NCI-H1417 treated with DMSO at 0.1 percent for 48 hours (cell line): ENCODE measurements at regions not wholly inside any gene's neighbourhood (a gene's known extent, or its start where the extent isn't known, plus 50 kb on each side); places are given as distances from the start of the nearest gene placed in this dataset.
"Not testable (repeated sequence)": the region's sequence is repeated elsewhere in the genome, so short reads cannot be mapped to it uniquely, and the experiment has no call there.

Experiments
- DNase-seq: peaks from one replicate; lab custom pipeline; 2025; lab: John Stamatoyannopoulos, UW

DNA sequence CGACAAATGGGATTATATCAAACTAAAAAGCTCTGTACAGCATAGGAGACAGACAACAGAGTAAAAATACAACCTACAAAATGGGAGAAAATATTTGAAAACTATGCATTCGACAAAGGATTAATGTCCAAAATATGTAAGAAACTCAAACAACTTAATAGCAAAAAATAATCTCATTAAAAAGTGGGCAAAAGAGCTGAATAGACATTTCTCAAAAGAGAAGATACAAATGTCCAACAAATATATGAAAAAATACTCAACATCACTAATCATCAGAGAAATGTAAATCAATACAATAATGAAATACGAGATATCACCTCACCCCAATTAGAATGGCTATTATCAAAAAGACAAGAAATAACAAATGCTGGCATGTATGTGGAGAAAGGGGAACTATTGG, 272.9 kb downstream of the KLHL13 start:
- no peak for DNase-seq

DNA sequence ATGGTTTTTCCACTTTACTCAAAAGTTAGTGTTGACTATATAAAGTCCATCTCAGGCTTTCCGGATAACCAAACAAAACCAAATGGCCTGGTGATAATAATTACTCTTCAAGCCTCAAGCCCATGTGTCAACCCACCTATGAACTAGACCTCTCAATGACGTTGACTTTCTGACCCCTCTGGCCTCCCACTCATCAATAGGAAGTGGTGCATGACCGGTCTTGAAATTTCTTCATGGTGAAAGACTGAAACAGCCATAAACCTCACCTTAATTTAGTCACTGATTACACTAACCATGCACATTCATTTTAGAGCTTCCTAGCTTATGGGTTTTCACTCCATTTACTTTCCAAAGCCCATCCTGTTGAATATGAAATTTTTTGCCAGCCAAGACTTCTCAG, 276.0 kb downstream of the KLHL13 start:
- DNase-seq = no peak

DNA sequence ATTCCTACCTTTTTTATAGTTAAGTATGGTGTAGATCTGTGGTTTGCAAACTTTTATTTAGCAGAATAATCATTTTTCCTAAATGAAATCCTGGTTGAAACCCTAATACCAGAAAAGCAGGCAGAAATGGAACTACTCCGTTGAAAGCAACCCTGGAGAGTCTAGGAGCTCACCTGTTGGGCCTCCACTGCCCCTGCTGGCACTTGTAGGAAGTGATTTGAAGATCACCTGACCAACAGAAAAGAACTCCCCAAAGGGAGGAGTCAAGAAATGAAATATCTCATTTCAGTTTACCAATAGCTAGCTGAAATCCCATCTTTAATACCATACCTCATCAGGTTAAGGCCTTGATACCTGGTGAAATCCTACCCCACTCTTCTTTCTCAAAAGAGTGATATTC, 277.1 kb downstream of the KLHL13 start:
- DNase-seq = no peak

DNA sequence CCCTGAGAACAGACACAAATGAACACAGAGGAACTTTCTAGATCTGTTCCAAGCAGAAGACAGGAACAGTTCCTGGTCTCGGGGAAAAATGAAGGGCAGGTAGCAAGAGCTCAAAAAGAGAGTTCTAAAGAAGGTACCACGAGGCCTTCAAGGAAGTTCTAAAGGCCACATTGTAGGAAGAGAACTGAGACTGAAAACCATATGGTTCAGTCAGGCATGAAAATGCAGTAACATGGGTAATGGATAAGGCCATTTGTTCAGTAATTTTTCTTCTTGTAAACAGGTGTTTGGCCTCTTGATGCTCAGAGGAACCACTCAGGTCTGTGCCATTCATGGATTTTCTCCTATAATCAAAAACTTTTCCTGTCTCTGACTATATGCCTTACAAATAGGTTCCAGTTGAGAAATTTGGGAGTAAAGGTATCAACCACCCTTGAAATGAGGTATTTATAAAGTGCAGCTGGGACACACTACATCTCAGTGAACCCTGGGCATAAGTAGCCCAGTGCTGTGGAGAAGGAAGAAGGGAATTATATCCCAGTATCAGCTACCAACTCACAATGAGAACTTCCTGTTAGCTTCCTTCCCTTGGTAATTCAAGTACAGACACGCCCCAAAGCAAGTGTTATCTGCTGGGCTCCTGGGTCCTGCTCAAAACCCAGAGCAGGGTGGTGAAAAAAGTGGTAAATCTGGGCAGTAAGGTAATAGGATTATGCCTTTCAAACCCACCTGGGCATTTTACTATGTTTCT, 277.9 kb downstream of the KLHL13 start:
- DNase-seq = no peak

DNA sequence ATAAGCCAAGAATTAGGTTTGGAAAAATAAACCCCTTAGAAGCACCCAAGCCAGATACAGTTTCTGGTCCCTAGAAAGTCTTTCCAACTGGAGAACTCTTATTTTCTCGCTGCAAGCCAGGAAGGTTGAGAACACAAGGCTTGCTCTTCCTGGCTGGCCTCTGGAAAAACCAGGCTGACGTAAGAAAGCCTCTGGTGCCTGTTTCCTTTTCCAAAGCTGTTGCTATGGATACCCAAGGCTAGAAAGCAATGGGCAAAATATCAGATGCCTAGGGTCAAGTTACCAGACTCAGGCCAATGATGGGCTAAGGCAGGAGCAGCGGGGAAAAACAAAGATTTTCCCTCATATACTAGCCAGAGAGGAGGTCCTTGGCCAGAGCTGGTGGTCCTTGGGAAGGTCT, 281.6 kb downstream of the KLHL13 start:
- no peak for DNase-seq

DNA sequence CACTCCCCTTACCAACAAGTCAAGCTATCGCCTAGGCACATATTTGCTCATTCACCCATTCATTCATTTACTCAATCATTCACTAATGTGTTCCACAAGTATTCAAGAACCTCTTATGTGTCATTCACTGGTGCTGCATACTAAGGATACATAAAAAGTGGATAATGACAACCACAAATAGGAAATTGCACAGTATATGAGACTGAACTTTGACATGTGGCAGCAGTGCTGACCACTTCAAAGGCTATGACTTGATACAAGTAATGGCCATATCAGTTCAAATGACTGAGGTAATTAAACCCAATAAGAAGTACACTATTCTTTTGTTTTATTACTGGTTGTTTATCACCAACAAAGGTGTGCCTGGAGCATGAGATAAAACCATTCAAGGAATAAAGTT, 282.5 kb downstream of the KLHL13 start:
- no peak for DNase-seq

DNA sequence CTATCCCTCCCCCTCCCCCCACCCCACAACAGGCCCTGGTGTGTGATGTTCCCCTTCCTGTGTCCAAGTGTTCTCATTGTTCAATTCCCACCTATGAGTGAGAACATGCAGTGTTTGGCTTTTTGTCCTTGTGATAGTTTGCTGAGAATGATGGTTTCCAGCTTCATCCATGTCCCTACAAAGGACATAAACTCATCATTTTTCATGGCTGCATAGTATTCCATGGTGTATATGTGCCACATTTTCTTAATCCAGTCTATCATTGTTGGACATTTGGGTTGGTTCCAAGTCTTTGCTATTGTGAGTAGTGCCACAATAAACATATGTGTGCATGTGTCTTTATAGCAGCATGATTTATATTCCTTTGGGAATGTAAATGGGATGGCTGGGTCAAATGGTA, 295.1 kb downstream of the KLHL13 start:
- DNase-seq = not testable (repeated sequence)

DNA sequence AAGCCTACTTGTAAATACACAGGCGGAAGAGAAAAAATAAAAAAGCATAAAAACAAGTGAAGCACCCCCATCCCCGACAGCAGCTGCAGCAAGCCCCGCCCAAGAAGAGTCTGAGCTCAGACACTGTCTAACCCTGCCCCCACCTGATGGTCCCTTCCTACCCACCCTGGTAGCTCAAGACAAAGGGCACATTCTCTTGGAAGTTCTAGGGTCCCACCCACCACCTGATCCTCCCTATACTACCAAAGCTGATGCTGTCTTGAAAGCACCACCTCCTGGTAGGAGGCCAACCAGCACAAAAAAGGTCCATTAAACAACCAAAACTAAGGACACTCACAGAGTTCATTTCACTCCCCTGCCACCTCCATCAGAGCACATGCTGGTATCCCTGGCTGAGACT, 308.2 kb downstream of the KLHL13 start:
- DNase-seq = no peak

DNA sequence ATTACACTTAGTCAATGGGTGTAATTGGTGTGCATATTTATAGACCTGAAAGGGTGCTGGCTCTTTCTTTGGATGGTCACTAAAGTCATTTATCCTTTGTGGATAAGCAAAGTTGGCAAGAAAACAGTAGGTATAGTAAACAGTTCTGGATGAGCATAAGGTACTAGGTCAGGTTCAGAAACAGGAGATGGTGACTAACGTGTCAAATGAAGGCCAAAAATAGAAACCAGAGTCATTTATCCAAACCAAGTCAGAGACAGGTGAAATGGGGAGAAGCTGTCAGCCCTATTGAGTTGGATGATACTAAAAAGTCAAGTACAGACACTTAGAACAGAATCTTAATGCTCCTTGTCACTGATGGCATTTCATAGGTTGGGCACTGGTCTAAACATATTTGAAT, 313.1 kb downstream of the KLHL13 start:
- no peak for DNase-seq

DNA sequence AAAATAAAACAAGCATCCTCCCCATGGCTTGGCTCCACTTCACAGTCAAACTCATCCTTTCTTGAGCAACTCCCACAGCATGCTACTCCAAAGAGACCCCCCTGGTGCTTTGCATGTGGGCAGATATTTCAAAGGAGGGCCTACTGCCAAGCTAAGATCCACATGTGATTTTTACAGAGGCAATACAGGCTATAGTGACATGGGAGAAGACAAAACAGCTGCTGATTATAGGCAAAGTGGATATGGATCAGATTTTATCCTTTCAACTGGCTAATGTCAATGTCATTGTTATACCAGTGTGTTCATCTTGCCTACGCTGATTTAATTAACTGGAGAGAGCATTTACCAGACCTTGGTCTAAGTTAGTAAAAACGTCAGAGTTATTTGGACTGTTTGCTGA, 328.3 kb downstream of the KLHL13 start:
- no peak for DNase-seq

DNA sequence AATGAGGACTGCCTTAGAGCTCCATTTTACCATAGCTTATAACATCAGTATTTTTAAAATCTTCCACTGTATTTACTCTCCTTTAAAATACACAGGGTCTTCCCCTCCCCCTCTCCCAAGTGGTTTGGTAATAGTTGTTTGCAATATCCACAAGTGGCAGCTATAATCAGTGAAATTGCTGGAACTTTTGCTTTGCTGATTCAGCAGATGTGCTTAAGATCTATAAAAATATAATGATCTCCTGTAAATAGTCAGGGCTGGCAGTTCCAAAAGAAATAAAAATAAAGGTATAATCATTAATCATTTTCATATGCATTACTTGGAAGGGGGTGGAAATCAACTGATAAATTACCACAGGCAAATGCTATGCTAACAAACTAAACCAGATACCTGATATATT, 345.2 kb downstream of the KLHL13 start:
- DNase-seq = no peak

DNA sequence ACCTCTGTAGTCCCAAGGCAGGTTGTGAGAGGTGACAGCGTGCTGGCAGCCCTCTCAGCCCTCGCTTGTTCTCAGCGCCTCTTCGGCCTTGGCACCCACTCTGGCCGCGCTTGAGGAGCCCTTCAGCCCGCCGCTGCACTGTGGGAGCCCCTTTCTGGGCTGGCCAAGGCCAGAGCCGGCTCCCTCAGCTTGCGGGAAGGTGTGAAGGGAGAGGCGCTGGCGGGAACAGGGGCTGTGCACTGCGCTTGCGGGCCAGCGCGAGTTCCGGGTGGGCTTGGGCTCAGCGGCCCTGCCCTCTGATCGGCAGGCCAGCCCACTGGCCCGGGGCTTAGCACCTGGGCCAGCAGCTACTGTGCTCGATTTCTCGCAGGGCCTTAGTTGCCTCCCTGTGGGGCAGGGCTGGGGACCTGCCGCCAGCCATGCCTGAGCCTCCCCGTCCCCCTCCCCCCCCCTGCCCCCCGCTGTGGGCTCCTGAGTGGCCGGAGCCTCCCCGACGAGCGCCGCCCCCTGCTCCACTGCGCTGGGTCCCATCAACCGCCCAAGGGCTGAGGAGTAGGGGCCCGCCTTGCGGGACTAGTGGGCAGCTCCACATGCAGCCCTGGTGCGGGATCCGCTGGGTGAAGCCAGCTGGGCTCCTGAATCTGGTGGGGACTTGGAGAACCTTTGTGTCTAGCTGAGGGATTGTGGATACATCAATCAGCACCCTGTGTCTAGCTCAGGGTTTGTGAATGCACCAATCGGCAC, 347.6 kb downstream of the KLHL13 start:
- DNase-seq = no peak

DNA sequence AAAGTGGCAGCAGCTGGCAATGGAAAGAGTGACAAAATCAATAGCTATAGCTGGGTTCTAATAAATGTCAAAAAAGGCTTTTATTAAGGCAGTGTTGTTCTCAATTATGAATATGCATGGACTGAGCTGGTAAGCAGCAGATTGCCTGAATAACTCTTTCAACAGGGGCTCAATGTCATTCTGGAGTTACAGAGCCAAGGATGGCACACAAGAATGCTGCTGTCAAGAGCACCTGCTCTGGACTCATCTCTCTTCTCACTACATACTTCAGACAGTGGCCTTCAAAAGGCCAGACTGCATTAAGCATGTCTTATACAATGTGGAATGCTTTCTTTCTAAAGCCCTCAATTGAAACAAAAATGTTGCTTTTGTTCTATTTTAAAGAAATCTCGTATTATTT, 351.4 kb downstream of the KLHL13 start:
- no peak for DNase-seq

DNA sequence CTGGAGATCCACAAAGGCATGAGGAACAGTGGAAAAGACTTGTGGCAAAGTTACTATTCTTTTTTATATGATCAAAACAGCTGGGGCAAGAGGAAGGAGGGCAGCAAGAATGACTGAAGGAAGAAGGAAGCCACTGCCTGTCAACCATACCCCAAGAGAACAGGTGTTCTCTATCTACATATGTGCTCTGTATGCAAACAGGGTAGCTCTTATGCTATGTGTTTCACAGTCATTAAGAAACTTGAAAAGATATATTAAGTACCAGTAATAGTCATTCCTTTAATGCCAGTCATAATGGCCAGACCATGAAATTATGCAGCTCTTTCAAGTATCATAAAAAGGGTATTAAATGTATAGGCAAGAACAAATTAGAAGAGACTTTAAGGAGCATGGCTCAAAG, 363.9 kb downstream of the KLHL13 start:
- no peak for DNase-seq

DNA sequence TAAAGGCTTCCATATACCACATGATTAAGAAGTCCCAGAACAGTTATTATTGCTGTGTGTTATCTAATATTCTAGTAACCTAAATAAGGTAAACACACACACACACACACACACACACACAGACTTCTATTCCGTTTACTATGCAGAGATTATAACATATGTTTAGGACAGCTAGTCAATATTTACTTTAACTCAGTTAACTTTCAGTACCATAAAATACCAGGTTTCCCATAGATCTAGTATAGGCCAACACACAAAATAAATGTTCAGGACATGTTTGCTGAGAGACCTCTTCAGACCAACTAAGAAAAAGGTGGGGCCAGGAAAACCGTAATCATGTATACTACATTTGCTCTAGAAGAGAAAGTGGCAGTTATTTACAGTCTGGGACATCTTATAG, 365.5 kb downstream of the KLHL13 start:
- no peak for DNase-seq

DNA sequence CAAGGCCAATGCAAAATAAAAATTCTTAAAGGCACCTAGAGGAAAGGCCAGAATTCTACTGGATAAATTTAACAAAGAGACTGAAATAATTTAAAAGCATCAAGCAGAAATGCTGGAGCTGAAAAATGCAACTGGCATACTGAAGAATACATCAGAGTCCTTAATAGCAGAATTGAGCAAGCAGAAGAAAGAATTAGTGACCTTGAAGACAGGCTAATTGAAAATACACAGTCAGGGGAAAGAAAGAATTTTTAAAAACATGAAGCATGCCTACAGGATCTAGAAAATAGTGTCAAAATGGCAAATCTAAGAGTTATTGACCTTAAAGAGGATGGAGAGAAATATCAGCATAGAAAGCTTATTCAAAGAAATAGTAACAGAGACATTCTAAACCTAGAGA, 371.7 kb downstream of the KLHL13 start:
- DNase-seq = no peak

DNA sequence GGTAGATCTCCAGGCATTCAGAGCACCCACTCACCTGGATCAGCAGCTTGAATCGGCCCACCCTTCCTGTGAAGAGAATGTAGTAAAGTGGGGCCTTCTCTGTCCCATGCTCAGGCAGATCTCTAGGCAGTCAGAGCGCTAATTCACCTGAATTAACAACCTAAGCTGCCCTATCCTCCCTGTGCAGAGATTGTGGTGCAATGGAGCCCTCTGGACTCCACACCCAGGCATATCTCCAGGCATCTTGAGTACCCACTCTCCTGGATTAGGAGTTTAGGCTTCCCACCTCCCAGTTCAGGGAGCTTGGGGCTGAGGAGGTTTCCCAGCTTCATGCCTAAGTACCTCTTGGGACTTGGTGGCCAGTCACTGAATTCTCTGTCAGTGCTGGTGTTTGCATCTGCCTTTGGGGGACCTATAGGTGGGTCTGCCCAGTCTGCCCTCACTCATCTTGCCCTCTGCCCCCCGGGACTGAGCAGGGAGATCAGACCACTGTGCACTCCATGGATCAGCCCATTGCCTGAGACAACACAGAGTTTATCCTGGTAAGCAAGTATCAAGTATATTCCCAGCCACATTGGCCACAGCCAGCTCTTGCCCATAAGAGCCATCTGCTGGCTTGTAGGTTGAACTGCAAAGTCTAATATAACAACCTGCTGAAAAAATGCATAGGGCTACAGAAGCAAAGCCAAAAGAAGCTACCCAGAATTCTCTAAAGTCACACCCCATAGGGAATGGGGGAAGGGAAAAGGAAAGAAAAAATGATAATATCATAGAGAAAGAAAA, 372.9 kb downstream of the KLHL13 start:
- no peak for DNase-seq

DNA sequence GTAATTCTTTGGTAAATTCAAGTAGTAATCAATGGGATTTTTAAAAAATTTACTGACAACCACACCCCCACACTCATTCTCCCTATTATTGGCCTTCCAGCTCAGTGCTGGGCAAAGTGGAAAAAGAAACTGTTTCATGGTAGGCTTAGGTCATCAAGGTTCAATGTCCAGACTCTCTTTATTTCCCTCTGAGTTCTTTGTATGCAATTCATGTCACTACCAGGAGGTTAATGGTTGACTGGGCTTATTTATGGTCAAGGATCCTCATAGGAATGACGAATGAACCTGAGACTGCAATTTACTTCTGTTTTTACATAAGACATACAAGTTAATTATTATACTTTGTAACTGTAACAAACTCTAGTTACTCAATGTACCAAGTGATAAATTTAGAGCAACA, 403.2 kb downstream of the KLHL13 start:
- no peak for DNase-seq

DNA sequence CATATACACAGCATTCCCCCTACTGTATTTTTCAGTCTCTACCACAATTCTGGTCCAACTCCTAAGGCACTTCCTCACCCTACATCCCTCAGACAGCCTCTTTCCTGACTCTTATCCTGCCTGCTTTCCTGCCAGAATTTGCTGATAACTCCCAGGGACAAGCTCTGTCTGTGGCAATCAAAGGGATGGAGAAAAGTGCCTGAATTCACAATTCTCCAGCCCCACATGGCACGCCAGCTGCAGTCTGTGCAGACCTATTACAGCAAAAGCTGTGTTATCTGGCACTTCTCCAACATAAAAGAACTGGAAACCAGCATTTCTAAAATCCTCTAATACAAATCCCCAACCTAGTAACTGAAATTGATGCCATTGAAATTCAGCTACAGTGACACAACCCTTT, 404.8 kb downstream of the KLHL13 start:
- DNase-seq = no peak

DNA sequence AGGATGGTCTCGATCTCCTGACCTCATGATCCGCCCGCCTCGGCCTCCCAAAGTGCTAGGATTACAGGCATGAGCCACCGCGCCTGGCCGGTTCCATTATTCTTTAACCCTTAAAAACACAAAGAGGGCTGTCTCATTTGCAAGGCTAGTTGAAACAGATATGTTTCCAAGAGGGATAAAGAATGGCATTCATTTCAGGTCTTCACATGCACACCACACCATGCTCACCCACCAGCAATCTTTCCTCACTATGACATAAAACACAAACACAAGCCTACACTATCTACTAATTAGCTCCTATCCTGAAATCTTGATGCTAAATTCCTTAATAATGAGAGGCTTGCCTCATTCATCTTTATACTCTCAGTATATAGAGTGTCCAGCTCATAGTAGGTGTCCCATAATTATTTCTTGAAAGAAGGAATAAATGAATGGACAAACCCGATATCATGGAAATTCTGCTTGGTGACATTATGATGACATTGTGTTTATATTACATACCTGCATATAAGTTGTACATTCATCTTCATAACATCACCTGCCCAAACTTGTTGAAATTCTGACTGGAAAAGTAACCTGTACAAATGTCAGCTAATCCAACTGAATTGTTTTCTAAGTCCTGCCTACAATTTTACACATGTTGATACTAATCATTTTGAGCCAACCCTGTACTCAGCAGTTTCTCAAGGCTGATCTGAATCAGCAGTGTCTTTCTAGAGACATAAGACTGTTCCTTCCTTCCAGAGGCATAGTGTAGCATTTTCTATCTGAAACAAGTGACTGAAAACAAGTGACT, 408.5 kb downstream of the KLHL13 start:
- no peak for DNase-seq

DNA sequence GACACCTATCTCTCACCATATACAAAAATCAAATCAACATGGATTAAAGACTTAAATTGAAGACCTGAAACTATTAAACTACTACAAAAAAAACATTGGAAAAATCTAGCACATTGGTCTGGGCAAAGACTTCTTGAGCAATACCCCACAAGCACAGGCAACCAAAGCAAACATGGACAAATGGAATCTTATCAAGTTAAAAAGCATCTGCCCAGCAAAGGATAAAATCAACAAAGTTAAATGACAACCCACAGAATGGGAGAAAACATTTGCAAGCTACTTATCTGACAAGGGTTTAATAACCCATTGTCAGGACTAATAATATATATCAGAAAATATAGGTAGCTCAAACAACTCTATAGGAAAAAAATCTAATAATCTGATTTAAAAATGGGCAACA, 415.6 kb downstream of the KLHL13 start:
- no peak for DNase-seq

DNA sequence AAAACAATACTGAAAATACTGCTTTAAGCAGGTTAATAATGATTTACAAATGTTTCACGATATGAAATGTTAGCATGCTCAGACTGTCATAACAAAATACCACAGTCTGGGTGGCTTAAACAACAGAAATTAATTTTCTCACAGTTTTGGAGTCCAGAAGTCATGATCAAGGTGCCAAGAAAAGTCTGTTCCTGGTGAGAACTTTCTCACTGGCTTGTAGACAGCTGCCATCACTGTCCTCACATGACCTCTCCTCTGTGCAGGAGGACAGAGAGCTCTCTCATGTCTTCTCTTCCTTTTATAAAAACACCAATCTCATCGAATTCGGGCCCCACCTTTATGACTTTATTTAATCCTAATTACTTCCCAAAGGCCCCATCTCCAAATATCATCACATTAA, 426.7 kb downstream of the KLHL13 start:
- DNase-seq = no peak
